HG03039 (cell line): ENCODE measurements at regions not wholly inside any gene's neighbourhood (a gene's known extent, or its start where the extent isn't known, plus 50 kb on each side); places are given as distances from the start of the nearest gene placed in this dataset.

Experiments
- ATAC-seq: cut with Tn5 transposase; IDR thresholded peaks from one replicate; pipeline ENCODE4 v1.9.1; 2021; ENCODE audit warnings: mild to moderate bottlenecking, moderate library complexity; ENCODE audit not compliant: unreplicated experiment

DNA sequence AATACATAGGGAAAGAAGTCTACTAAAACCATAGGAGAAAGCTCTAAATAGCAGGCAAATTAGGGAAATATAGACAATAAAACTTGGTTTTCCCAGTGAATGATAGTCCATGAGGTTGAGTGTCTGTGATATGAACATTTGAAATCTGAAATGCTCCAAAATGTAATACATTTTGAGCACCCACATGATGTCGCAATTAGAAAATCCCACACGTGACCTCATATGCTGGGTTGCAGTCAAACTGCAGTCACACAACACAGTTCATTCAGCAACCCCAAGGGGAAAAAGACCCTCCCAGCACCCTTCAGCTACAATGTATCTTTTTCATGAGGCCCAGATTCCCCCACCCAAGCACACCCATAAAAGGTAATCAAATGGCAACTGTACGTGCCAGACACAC is 155.6 kb downstream of the BTC start:
- no peak for ATAC-seq

DNA sequence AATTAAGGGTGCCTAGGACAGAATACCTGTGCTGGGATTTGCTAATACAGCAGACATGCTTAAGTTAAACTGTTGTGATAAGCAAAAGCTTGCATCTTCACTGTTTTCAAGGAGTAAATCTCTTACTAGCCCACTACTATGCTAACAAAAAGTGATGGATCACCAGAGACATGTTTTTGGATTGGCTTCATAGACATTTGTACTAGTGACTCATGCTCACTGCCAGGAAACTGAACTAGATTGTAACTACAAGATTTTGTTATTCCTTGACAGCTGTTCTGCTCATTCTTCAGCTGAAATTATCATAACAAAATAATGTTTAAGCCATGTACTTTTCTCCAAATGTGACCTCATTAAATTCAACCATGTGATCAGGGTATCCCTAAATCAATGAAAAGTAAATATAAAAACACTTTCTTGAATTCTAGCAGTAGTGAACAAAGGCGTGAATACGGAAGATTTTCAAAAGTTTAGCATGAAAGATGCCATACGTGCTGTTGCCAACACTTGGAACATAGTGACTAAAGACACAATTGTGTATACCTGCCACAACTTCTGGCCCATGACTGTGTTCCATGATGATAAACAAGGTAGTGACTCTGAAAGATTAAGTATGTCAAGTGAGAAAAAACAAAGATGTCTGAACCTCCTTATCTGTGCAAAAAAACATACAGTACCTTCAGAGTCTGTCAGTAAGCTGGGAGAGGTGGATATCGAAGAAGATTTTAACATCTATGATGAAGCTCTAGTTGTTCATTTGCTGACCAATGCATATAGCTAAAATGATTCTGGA is 154.0 kb downstream of the BTC start:
- no peak for ATAC-seq

DNA sequence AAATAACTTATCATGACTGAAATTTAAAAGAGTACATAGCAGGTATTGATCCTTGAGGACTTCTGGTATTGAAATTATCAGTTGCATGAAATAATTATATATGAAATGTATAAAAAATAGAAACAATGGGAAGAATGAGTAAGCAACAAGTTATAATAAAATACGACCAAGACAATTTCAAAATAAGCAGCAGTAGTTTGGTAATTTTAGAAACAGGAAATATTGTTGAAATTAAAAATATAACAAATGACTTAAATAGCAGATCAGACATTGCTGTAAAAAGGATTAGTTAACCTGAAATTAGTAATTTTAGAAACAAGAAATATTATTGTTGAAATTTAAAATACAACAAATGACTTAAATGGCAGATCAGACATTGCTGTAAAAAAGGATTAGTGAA is 152.3 kb downstream of the BTC start:
- ATAC-seq = no peak

DNA sequence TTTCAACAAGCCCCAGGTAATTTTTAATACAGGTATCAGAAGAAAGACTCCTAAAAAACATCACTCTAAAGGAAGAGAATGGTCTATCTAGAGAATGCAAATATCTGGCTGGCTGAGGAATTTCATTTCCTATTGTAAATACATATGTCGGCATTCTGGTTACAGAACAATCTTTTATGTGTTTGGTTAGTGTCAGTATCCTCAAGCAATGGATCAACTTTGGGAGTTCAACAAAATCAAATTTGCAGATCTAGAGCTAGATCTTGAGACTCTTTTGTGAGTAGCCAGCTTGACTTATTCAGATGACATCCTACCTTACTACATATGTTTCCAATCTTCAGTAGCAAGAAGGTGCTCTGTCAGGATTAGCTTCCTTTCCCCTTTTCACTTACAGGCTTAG is 145.1 kb downstream of the BTC start:
- ATAC-seq = no peak

DNA sequence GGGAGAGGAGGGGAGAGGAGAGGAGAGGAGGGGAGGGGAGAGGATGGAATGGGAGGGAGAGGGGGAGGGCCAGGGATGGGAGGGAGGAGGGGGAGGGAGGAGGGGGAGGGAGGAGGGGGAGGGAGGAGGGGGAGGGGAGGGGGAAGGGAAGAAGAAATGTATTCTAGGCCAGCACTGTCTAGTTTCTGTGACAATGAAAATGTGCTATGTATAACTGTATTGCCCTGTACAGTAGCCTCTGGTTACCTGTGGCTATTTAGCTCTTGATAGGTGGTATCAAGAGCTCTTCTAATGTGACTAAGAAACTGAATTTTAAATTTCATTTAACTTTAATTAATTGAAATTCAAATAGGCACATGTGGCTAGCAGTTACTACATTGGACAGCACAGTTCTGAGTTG is 143.1 kb downstream of the BTC start:
- no peak for ATAC-seq

DNA sequence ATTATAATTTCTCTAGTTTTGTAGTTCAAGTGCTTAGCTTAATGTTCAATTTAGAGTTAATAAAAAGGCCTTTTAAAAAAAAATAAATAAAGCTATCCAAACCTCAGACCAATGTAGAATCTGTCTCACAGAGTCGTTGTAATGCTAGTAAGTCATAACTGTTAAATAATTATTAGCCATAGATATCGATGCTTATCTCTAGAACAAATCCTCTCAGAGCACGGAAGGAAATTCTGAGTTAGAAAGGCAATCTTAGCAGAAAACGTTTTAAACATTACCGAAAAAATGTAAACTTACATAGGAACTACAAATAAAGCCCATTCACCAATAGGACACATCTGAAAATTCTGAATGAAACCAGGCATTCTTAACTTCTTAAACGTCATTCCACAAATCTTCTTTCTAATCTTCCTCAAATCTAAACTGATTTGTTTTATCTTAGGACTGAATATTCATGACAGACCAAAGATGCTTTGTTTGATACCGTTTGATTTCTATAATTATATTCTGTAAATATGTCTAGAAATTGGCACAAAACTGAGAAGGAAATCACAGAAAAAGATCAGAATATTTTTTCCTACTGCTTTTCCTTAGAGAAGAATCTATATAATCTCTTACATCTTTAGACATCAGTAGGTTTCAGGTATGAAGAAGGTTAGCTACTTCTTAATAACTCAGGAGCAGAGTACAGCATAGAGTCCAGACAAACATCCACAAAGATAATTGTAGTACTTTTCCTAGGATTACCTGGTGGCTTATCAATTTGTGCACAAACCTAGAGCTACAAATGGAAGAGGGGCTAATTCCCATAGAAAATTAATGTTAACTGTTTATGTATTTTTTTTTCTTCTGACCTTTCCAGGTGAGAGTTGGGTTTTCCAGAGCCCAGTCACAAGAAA is 140.7 kb downstream of the BTC start:
- ATAC-seq = no peak

DNA sequence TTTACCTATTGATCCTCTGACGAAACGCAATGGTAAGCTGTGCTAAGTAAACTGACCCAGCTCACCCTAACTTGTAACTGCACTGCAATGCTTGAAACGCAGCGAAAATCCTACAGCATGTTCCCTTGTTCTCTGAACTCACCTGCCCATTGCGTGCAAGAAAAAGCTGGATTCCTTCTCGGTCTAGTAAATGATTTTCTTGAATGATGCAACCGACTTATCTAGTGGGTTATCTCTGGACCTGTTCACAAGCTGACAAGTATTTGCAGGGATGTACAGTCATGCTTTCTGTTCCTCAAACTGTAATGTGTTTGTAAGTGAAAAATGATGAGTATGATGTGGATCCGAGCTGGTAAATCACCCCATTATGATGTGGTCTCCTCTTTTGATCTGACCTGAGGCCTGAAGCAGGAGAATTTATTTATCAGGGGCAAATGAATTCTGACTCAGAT is 140.1 kb downstream of the BTC start:
- no peak for ATAC-seq

GRCh38 chr4:74656596-74656995 is 137.7 kb downstream of the BTC start:
- ATAC-seq = no peak

- no peak for ATAC-seq
These were observed 136.2 kb downstream of the BTC start for GRCh38 chr4:74658116-74658515.

DNA sequence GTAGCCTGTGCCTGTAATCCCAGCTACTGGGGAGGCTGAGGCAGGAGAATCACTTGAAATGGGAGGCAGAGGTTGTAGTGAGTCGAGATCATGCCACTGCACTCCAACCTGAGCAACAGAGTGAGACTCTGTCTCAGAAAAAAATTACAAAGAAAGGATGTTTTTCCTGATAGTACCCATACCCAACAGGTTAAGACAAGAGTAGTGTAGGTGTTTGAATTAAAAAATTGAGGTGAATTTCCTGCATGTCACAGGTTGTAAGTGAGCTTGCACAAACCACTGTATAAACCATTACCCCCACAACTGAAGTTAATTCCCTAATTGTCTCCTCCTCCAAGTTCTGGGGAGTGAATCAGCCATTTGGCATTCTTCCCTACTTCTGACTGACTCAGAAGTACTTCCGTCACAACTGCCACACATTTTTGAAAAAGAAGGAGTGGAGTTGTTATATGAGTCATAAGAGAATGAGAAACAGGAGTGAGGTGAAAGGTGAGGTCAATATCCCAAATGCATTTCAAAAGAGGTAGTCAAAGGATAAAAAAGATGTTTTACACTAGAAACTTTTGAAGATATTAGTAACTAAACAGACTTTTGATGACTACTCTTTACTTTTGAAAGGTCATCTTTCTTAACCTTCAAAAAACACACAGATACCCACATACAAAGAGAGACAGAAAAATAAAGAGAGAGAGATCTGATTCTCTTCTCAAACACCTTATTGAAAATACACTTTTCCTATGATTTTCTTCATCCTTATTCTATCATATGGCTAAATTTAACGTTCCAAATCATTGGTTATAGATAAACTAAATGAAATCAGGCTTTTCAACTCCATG is 134.5 kb downstream of the BTC start:
- ATAC-seq = no peak

DNA sequence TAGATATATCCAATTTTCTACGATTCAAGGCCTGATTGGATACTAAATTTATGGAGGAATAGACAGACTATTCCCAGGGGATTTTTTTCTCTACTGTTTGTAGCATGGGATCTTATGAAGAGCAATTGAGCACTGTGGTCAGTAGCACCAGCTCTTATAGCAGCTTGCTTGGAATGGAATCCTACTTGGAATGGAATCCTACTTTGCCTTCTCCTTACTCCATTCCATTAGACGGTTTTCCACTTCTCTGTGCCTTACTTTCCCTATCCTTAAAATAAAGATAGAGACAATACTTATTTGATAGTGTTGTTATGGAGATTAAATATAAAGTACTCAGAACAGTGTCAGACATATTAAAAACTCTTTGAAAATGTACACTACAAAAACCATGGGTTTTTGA is 133.5 kb downstream of the BTC start:
- no peak for ATAC-seq

GRCh38 chr4:74661427-74662201 is 132.7 kb downstream of the BTC start:
- no peak for ATAC-seq

DNA sequence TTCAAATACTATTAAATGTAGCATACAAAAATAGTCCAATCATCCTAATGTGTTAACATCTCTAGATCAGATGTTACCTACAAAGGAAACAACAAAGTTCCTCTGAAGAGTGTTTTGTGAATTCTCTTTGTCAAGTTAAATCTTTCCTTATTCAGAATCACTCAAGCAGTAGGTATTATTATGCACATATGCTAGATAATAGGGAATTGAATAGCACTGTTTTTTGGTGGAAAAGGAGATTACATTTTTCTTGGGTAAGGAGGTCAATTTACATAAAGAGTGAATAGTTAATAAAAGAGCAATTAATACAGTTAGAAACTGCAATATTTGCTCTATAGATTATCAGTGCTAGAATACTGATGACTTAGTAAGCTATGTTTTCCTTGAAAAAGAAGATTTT is 130.7 kb downstream of the BTC start:
- ATAC-seq = no peak

GRCh38 chr4:74665346-74665745 is 129.0 kb downstream of the BTC start:
- no peak for ATAC-seq

DNA sequence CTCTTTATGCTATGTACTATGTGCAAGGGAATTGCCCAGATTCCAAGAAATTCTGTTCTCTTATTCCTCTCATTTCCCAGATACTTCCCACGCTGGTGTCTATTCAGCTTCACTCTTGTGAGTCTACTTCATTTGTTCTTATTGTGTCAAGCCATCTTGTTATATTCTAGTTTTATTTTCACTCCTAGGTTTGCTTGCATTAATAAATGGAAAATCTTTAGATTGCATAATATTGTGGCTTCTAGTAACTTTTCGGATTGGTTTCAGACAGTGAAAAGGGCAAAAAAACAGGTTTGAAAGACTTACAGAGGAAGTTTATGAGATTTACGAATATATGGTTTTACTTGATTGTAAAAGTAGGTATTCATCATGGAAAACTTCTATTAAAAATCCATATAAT is 128.4 kb downstream of the BTC start:
- ATAC-seq = no peak

GRCh38 chr4:74667438-74667837 is 126.9 kb downstream of the BTC start:
- no peak for ATAC-seq

GRCh38 chr4:74667944-74668343 is 126.4 kb downstream of the BTC start:
- ATAC-seq = no peak

DNA sequence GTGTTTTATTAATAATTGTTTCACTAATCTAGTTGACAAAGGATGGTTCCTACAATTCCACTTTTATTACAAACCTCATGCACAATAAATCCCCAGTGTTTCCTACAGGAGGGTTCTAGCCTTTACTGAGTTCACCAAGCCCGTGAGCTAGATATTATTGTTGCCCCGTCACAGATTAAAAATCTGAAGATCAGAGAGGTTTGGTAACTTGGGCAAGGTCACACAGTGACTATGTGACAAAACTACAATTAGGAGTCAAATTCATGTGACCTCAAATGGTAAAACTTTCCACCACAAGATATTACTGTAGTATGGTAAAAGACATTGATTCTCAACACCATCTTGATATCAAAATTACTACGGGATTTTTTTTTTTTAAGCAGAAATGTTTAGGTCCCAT is 124.6 kb downstream of the BTC start:
- ATAC-seq = no peak

DNA sequence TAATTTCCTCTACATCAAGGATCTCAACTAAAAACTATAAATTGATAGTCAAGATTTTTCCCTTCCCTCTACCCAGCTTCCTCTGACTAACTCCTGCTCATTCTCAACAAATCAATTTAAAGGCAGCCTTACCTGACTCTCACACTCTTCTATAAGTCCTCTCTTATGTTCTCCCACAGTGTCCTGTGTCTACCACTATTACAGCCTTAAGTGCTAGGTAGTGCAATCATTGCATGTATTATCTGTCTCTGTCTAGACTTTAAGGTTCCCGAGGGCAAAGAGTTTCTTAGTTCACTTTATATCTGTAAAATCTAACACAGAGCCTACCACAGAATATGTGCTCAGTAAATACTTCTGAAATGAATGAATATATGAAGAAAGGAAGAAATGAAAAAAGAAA is 123.7 kb downstream of the BTC start:
- ATAC-seq = no peak

DNA sequence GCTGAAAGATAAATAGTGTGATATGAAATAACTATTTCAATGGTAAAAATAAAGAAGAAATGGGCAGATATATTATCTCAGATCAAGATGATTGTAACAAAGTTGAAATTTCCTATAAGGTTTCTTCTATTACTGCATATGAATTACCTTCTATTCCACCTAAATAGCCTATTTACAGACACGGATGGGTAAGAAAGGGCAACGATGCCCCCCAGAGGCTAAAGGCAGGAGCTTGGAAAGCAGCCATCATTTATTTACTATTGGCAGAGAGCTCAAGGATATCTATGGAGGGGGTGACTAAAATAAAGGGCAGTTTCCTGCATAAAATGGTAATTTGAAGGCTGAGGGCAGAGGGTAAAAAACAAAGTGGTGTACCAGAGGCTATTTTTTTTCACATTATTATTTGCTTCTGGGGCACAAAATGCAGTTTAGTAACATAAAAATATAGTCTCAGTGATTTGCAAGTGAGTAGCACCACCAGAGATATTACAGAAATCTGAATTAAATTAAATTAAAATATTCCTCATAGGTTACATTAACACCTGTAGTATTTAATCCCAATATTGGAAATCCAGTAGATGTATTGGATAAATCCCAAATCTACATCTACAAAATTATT is 123.1 kb downstream of the BTC start:
- no peak for ATAC-seq
